ENCODE measurements at regions not wholly inside any gene's neighbourhood (a gene's known extent, or its start where the extent isn't known, plus 50 kb on each side); places are given as distances from the start of the nearest gene placed in this dataset.

- no peak overlapping the region for H3K27ac Mint-ChIP-seq (ENCODE audit: unreplicated experiment)
- BruUV-seq (replicated peaks): no TSS peak
- no peak for DNase-seq
- Histone ChIP-seq H3K36me3 (ENCODE audit: control insufficient read depth, insufficient read depth, low read length) (no peaks in the 10 kb centered on the region), H3K4me3 (ENCODE audit: low read depth, low read length) (no peak overlapping the region), H3K27me3 (replicated peaks; ENCODE audit: control insufficient read depth, insufficient read depth, low read length) (no peaks in the 10 kb centered on the region), H3K9me3 (no peaks in the 10 kb centered on the region), H3K4me1 (no peaks in the 10 kb centered on the region)
- TF ChIP-seq CTCF (IDR thresholded peaks at IDR 0.05; ENCODE audit: insufficient read depth in 1 of 2, low read depth in 1 of 2, low read length in 1 of 2, severe bottlenecking in 1 of 2, unreplicated experiment in 1 of 2): no peak
- POLR2A ChIA-PET: no interaction called here
- peaks cover 10% of the 10 kb centered on the region for H3K9me3 Mint-ChIP-seq (ENCODE audit: unreplicated experiment)
- H3K4me1 Mint-ChIP-seq (ENCODE audit: low read depth, unreplicated experiment): no peaks in the 10 kb centered on the region
- no peaks in the 10 kb centered on the region for H3K36me3 Mint-ChIP-seq (ENCODE audit: insufficient read depth, unreplicated experiment)
- CTCF ChIA-PET: interaction anchor here (0.5 kb wide), 1 partner anchor 172 kb away, joined by 3 read pairs; no protein-coding TSS in a partner anchor
- no peaks in the 10 kb centered on the region for H3K27me3 Mint-ChIP-seq (ENCODE audit: insufficient read depth, unreplicated experiment)
- no peak overlapping the region for H3K4me3 Mint-ChIP-seq (ENCODE audit: unreplicated experiment)
- intact Hi-C loops (cut with micrococcal nuclease; ENCODE audit: unreplicated experiment): no loop called here
Measured at GRCh38 chr13:106873810-106874209, 305.9 kb upstream of the ARGLU1 start.

- Histone ChIP-seq H3K9me3 (no peaks in the 10 kb centered on the region), H3K4me1 (peaks cover under 1% of the 10 kb centered on the region; the same call in 1 of the 2 replicates), H3K4me3 (ENCODE audit: low read depth, low read length) (no peak overlapping the region), H3K27me3 (replicated peaks; ENCODE audit: control insufficient read depth, insufficient read depth, low read length) (no peaks in the 10 kb centered on the region), H3K36me3 (ENCODE audit: control insufficient read depth, insufficient read depth, low read length) (no peaks in the 10 kb centered on the region)
- no peak for DNase-seq
- no peak overlapping the region for H3K27ac Mint-ChIP-seq (ENCODE audit: unreplicated experiment)
- TF ChIP-seq CTCF (IDR thresholded peaks at IDR 0.05; ENCODE audit: insufficient read depth in 1 of 2, low read depth in 1 of 2, low read length in 1 of 2, severe bottlenecking in 1 of 2, unreplicated experiment in 1 of 2): no peak
- peaks cover 7% of the 10 kb centered on the region for H3K4me1 Mint-ChIP-seq (ENCODE audit: low read depth, unreplicated experiment)
- no TSS peak for BruUV-seq (replicated peaks)
- intact Hi-C loops (cut with micrococcal nuclease; ENCODE audit: unreplicated experiment): no loop called here
- no peaks in the 10 kb centered on the region for H3K36me3 Mint-ChIP-seq (ENCODE audit: insufficient read depth, unreplicated experiment)
- POLR2A ChIA-PET: no interaction called here
- H3K9me3 Mint-ChIP-seq (ENCODE audit: unreplicated experiment): no peaks in the 10 kb centered on the region
- no peaks in the 10 kb centered on the region for H3K27me3 Mint-ChIP-seq (ENCODE audit: insufficient read depth, unreplicated experiment)
- H3K4me3 Mint-ChIP-seq (ENCODE audit: unreplicated experiment): no peak overlapping the region
- CTCF ChIA-PET: no interaction called here
Measured at GRCh38 chr13:106867249-106867648, 299.3 kb upstream of the ARGLU1 start.

- H3K27me3 ChIP-seq (replicated peaks; ENCODE audit: control insufficient read depth, insufficient read depth, low read length): no peaks in the 10 kb centered on the region
- Mint-ChIP-seq H3K27me3 (ENCODE audit: insufficient read depth, unreplicated experiment) (no peaks in the 10 kb centered on the region), H3K4me1 (ENCODE audit: low read depth, unreplicated experiment) (peaks cover 18% of the 10 kb centered on the region), H3K27ac (ENCODE audit: unreplicated experiment) (no peak overlapping the region), H3K36me3 (ENCODE audit: insufficient read depth, unreplicated experiment) (no peaks in the 10 kb centered on the region), H3K9me3 (ENCODE audit: unreplicated experiment) (no peaks in the 10 kb centered on the region), H3K4me3 (ENCODE audit: unreplicated experiment) (no peak overlapping the region)
- POLR2A ChIA-PET: no interaction called here
- no peak for TF ChIP-seq CTCF (IDR thresholded peaks at IDR 0.05; ENCODE audit: insufficient read depth in 1 of 2, low read depth in 1 of 2, low read length in 1 of 2, severe bottlenecking in 1 of 2, unreplicated experiment in 1 of 2)
- DNase-seq: no peak
- H3K36me3 ChIP-seq (ENCODE audit: control insufficient read depth, insufficient read depth, low read length): no peaks in the 10 kb centered on the region
- peaks cover 14% of the 10 kb centered on the region for H3K4me1 ChIP-seq
- intact Hi-C loops (cut with micrococcal nuclease; ENCODE audit: unreplicated experiment): no loop called here
- no peaks in the 10 kb centered on the region for H3K9me3 ChIP-seq
- BruUV-seq (replicated peaks): no TSS peak
- CTCF ChIA-PET: no interaction called here
- H3K4me3 ChIP-seq (ENCODE audit: low read depth, low read length): no peak overlapping the region
Measured at GRCh38 chr13:106865716-106866440, 297.9 kb upstream of the ARGLU1 start.
